ENCODE measurements at regions not wholly inside any gene's neighbourhood (a gene's known extent, or its start where the extent isn't known, plus 50 kb on each side); places are given as distances from the start of the nearest gene placed in this dataset.

- H3K27me3 ChIP-seq, result no peaks in the 10 kb centered on the region
- H3K4me3 ChIP-seq, result no peak overlapping the region
- TF ChIP-seq POLR2AphosphoS5 (IDR thresholded peaks at IDR 0.05) (no peak), EP300 (IDR thresholded peaks at IDR 0.05) (no peak), POLR2A (IDR thresholded peaks at IDR 0.05) (no peak), CTCF (IDR thresholded peaks at IDR 0.05) (no peak)
- H3K9me3 ChIP-seq, result peaks cover 0 to 4% (median 0%) of the 10 kb centered on the region in 4 donors
- no peaks in the 10 kb centered on the region for H3K4me1 ChIP-seq
- DNase-seq, result no peak
- intact Hi-C loops (cut with DNase I; ENCODE audit: low total_unique reads), result no loop called here
- no peaks in the 10 kb centered on the region for H3K36me3 ChIP-seq
- no peak overlapping the region for H3K27ac ChIP-seq
Measured at GRCh38 chr6:104207635-104208034, 652.1 kb downstream of the HACE1 start.

- intact Hi-C loops (cut with DNase I; ENCODE audit: low total_unique reads), result no loop called here
- Histone ChIP-seq H3K4me3 (no peak overlapping the region), H3K4me1 (no peaks in the 10 kb centered on the region), H3K36me3 (no peaks in the 10 kb centered on the region), H3K9me3 (peaks cover 0 to 11% (median 5%) of the 10 kb centered on the region in 4 donors), H3K27me3 (no peaks in the 10 kb centered on the region), H3K27ac (no peak overlapping the region)
- TF ChIP-seq CTCF (IDR thresholded peaks at IDR 0.05) (no peak), POLR2AphosphoS5 (IDR thresholded peaks at IDR 0.05) (no peak), POLR2A (IDR thresholded peaks at IDR 0.05) (no peak), EP300 (IDR thresholded peaks at IDR 0.05) (no peak)
- DNase-seq, result no peak
- 83 to 98% (median 89%) methylated on average over 2 of the region's 2 CpGs for WGBS, 5 donors
Measured at GRCh38 chr6:104201557-104201956, 658.2 kb downstream of the HACE1 start.

GRCh38 chr6:104187616-104188015 lies 672.1 kb downstream of the HACE1 start:
- Histone ChIP-seq H3K27ac (no peak overlapping the region), H3K36me3 (no peaks in the 10 kb centered on the region), H3K4me3 (no peak overlapping the region), H3K4me1 (no peaks in the 10 kb centered on the region), H3K9me3 (peaks cover 0 to 23% (median 11%) of the 10 kb centered on the region in 4 donors), H3K27me3 (no peaks in the 10 kb centered on the region)
- no peak for TF ChIP-seq CTCF (IDR thresholded peaks at IDR 0.05)
- DNase-seq, result no peak
- intact Hi-C loops (cut with DNase I; ENCODE audit: low total_unique reads), result no loop called here

DNA sequence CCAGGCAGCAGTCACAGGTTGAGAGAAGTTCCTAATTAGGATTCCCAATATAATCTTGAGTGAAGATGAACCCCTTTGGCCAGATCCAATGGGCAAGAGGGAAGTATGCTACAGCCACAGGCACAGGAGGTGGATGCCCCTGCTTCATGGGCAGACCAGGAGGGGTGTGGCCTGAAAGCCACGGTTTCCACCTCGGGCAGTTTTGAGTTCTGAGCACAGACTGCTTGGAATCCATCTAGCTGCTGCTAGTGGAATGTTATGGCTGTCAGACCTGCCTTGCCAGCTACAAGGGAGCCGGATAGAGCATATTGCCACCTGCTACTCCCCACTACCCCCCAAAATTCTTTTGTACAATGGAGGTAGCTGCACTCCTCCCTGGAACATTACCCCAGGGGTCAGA lies 672.9 kb downstream of the HACE1 start:
- DNase-seq, result no peak
- Histone ChIP-seq H3K4me3 (no peak overlapping the region), H3K36me3 (no peaks in the 10 kb centered on the region), H3K27ac (no peak overlapping the region), H3K9me3 (peaks cover 0 to 15% (median 11%) of the 10 kb centered on the region in 4 donors), H3K27me3 (no peaks in the 10 kb centered on the region), H3K4me1 (no peaks in the 10 kb centered on the region)
- TF ChIP-seq EP300 (IDR thresholded peaks at IDR 0.05) (no peak), POLR2AphosphoS5 (IDR thresholded peaks at IDR 0.05) (no peak), CTCF (IDR thresholded peaks at IDR 0.05) (no peak), POLR2A (IDR thresholded peaks at IDR 0.05) (no peak)
- intact Hi-C loops (cut with DNase I; ENCODE audit: low total_unique reads), result no loop called here
- WGBS, 5 donors, result 58 to 81% (median 69%) methylated on average over 3 of the region's 3 CpGs
